CD14-positive monocyte (primary cell): ENCODE measurements at regions not wholly inside any gene's neighbourhood (a gene's known extent, or its start where the extent isn't known, plus 50 kb on each side); places are given as distances from the start of the nearest gene placed in this dataset.
"Not testable (repeated sequence)": the region's sequence is repeated elsewhere in the genome, so short reads cannot be mapped to it uniquely, and the experiment has no call there.

Experiments used
- DNase-seq, 3 donors: peaks; one replicate each; pipeline ENCODE4 v3.0.0-alpha.2; 2011 to 2022
- H2AFZ ChIP-seq: 2 replicates; pipeline ENCODE4 v1.6.0; 2012; ENCODE audit warnings: mild to moderate bottlenecking, low read depth, low read length, inconsistent platforms; ENCODE audit not compliant: insufficient read depth, poor library complexity, severe bottlenecking
- H3K27ac ChIP-seq, 2 donors: 1 replicate in 1 of 2; 2 replicates in 1 of 2; pipeline ENCODE4 v1.5.1; 2012 to 2013; ENCODE audit warnings: low read length in 2 of 2, control low read depth in 1 of 2, inconsistent platforms in 1 of 2, low read depth in 1 of 2, mild to moderate bottlenecking in 1 of 2
- H3K27me3 ChIP-seq, 2 donors: one replicate each; pipeline versions ENCODE4 v1.6.0 to v1.6.1; 2011 to 2013; ENCODE audit warnings: low read length in 2 of 2; ENCODE audit not compliant: control insufficient read depth in 2 of 2, insufficient read depth in 2 of 2
- H3K36me3 ChIP-seq, 2 donors: replicated peaks in 1 of 2; 1 replicate in 1 of 2; 2 replicates in 1 of 2; pipeline versions ENCODE4 v1.5.1 to v1.6.1; 2012 to 2013; ENCODE audit warnings: low read length in 2 of 2, control low read depth in 1 of 2, inconsistent platforms in 1 of 2, mild to moderate bottlenecking in 1 of 2; ENCODE audit not compliant: insufficient read depth in 2 of 2, control insufficient read depth in 1 of 2
- H3K4me1 ChIP-seq, 2 donors: 1 replicate in 1 of 2; 2 replicates in 1 of 2; pipeline versions ENCODE4 v1.5.1 to v1.6.1; 2012 to 2013; ENCODE audit warnings: low read length in 2 of 2, control low read depth in 1 of 2, inconsistent platforms in 1 of 2, mild to moderate bottlenecking in 1 of 2, moderate library complexity in 1 of 2; ENCODE audit not compliant: insufficient read depth in 2 of 2, control insufficient read depth in 1 of 2
- H3K4me2 ChIP-seq: replicated peaks from 2 replicates; pipeline ENCODE3; 2012; ENCODE audit warnings: low read length, moderate library complexity, mild to moderate bottlenecking; ENCODE audit not compliant: poor library complexity, severe bottlenecking; ENCODE audit errors: extremely low read depth
- H3K4me3 ChIP-seq, 3 experiments: fragments of 200-600 bp in 1 of 3; sonication (generic) in 1 of 3; replicated peaks in 1 of 3; 1 replicate in 2 of 3; 2 replicates in 1 of 3; pipeline ENCODE4 v1.5.1; 2011 to 2013; ENCODE audit warnings: low read length in 3 of 3, mild to moderate bottlenecking in 3 of 3, control low read depth in 2 of 3, low read depth in 2 of 3, inconsistent platforms in 1 of 3, moderate library complexity in 1 of 3
- H3K79me2 ChIP-seq: 2 replicates; pipeline ENCODE4 v1.6.0; 2012; ENCODE audit warnings: mild to moderate bottlenecking, control low read depth, inconsistent platforms, low read length, moderate library complexity; ENCODE audit not compliant: insufficient read depth
- H3K9ac ChIP-seq: 2 replicates; pipeline ENCODE4 v1.6.0; 2017; ENCODE audit warnings: low read length, mild to moderate bottlenecking; ENCODE audit not compliant: insufficient read depth, poor library complexity, severe bottlenecking
- H3K9me3 ChIP-seq, 2 donors: replicated peaks in 1 of 2; 1 replicate in 1 of 2; 2 replicates in 1 of 2; pipeline versions ENCODE4 v1.5.1 to v1.6.1; 2012 to 2013; ENCODE audit warnings: low read length in 2 of 2, control low read depth in 1 of 2; ENCODE audit not compliant: control insufficient read depth in 1 of 2, insufficient read depth in 1 of 2
- H4K20me1 ChIP-seq: 2 replicates; pipeline ENCODE4 v1.6.0; 2012; ENCODE audit warnings: mild to moderate bottlenecking, low read length, control low read depth, moderate library complexity; ENCODE audit not compliant: insufficient read depth
- H3K27ac Mint-ChIP-seq, 7 donors: one replicate each; pipeline ENCODE4 v1.8.0; 2020; ENCODE audit warnings: mild to moderate bottlenecking in 7 of 7, mixed read lengths in 7 of 7, moderate library complexity in 6 of 7, inconsistent platforms in 2 of 7
- H3K27me3 Mint-ChIP-seq, 3 donors: one replicate each; pipeline ENCODE4 v1.8.0; 2021 to 2022; ENCODE audit warnings: low read depth in 3 of 3, mild to moderate bottlenecking in 3 of 3, mixed read lengths in 3 of 3, moderate library complexity in 3 of 3, inconsistent platforms in 1 of 3
- H3K36me3 Mint-ChIP-seq, 2 donors: one replicate each; pipeline ENCODE4 v1.8.0; 2020; ENCODE audit warnings: mixed read lengths in 2 of 2, inconsistent platforms in 1 of 2, mild to moderate bottlenecking in 1 of 2
- H3K4me1 Mint-ChIP-seq: one replicate; pipeline ENCODE4 v1.8.0; 2020; ENCODE audit warnings: mild to moderate bottlenecking, mixed read lengths
- H3K4me3 Mint-ChIP-seq, 2 donors: one replicate each; pipeline ENCODE4 v1.8.0; 2020; ENCODE audit warnings: mild to moderate bottlenecking in 2 of 2, mixed read lengths in 2 of 2, moderate library complexity in 1 of 2
- H3K9me3 Mint-ChIP-seq, 7 donors: one replicate each; pipeline ENCODE4 v1.8.0; 2020 to 2022; ENCODE audit warnings: mixed read lengths in 7 of 7, mild to moderate bottlenecking in 6 of 7, moderate library complexity in 6 of 7, inconsistent platforms in 2 of 7
- WGBS: methylation state at CpG from one replicate; pipeline ENCODE4 v1.1.5; 2013; ENCODE audit warnings: missing lambda C conversion rate; ENCODE audit not compliant: insufficient coverage; 5-methylcytosine and 5-hydroxymethylcytosine counted together
- intact Hi-C, 2 donors: fragments of 100-400 bp; cut with micrococcal nuclease; formaldehyde crosslinking; loops; one replicate each; pipeline versions ENCODE4 v1.15.0 to v1.15.1; 2023
- TF ChIP-seq, protein P1 (sequence below): fragments of 200-600 bp; IDR thresholded peaks from one replicate; pipeline ENCODE4 v1.8.0; 2022; ENCODE audit warnings: antibody characterized with exemption, mild to moderate bottlenecking

DNA sequence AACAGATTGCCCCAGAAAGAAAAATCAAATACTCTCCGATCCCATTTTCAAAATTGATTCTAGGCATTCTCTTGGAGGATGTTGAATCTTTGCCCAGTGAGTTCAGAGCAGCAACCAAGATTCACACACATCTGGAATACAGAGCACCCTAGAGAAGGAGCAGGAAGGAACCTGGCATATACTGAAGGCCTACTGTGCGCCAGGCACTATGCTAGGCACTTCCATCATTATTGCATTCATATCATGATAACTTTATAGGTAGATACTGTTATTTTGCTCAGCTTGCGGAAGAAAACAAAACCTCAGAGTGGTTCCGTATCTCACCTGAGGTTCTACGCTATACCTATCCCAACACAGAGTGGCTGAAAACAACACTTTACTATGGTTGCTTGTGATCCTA lies 160.3 kb upstream of the SERTAD2 start:
- TF ChIP-seq, protein P1, sequence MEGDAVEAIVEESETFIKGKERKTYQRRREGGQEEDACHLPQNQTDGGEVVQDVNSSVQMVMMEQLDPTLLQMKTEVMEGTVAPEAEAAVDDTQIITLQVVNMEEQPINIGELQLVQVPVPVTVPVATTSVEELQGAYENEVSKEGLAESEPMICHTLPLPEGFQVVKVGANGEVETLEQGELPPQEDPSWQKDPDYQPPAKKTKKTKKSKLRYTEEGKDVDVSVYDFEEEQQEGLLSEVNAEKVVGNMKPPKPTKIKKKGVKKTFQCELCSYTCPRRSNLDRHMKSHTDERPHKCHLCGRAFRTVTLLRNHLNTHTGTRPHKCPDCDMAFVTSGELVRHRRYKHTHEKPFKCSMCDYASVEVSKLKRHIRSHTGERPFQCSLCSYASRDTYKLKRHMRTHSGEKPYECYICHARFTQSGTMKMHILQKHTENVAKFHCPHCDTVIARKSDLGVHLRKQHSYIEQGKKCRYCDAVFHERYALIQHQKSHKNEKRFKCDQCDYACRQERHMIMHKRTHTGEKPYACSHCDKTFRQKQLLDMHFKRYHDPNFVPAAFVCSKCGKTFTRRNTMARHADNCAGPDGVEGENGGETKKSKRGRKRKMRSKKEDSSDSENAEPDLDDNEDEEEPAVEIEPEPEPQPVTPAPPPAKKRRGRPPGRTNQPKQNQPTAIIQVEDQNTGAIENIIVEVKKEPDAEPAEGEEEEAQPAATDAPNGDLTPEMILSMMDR = no peak
- intact Hi-C loops = loop anchor here in 1 of 2 donors (5.0 kb wide), 1 partner anchor 42 kb away; no protein-coding TSS in a partner anchor
- Mint-ChIP-seq H3K36me3 (no peaks in the 10 kb centered on the region), H3K4me3 (no peak overlapping the region), H3K27me3 (peaks cover 0 to 4% (median 4%) of the 10 kb centered on the region in 3 donors), H3K27ac (no peak overlapping the region), H3K4me1 (peaks cover 16% of the 10 kb centered on the region), H3K9me3 (peaks cover 0 to 2% (median 0%) of the 10 kb centered on the region in 7 donors)
- Histone ChIP-seq H3K4me3 (no peak overlapping the region), H2AFZ (no peak overlapping the region), H3K4me2 (no peak overlapping the region), H3K79me2 (no peaks in the 10 kb centered on the region), H4K20me1 (no peaks in the 10 kb centered on the region), H3K27ac (no peak overlapping the region), H3K4me1 (peaks cover 6 to 16% of the 10 kb centered on the region in 2 donors), H3K9me3 (no peaks in the 10 kb centered on the region), H3K9ac (no peak overlapping the region), H3K27me3 (no peaks in the 10 kb centered on the region), H3K36me3 (no peaks in the 10 kb centered on the region)
- no peak for DNase-seq
- WGBS = 100% methylated on average over 1 of the region's 5 CpGs

DNA sequence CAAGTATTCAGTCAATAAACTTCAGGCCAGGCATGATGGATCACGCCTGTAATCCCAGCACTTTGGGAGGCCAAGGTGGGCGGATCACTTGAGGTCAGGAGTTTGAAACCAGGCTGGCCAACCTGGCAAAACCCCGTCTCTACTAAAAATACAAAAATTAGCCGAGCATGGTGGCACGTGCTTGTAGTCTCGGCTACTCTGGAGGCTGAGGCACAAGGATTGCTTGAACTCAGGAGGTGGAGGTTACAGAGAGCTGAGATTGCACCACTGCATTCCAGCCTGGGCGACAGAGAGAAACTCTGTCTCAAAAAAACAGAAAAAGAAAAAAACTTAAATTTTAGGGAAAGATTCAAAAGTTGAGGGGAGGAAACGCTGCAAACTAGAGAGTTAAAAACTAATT lies 162.8 kb upstream of the SERTAD2 start:
- DNase-seq, H3K9ac ChIP-seq, H4K20me1 ChIP-seq, H3K36me3 ChIP-seq, H3K9me3 Mint-ChIP-seq, H3K4me2 ChIP-seq, H3K4me3 Mint-ChIP-seq, H3K27me3 ChIP-seq, H3K79me2 ChIP-seq, H3K9me3 ChIP-seq, H3K27me3 Mint-ChIP-seq, H3K27ac Mint-ChIP-seq, H3K27ac ChIP-seq, H2AFZ ChIP-seq, H3K4me3 ChIP-seq, H3K36me3 Mint-ChIP-seq, intact Hi-C loops: not testable (repeated sequence)
- 95% methylated on average over 2 of the region's 8 CpGs for WGBS
- peaks cover 17 to 30% of the 10 kb centered on the region in 2 donors for H3K4me1 ChIP-seq
- H3K4me1 Mint-ChIP-seq = peaks cover 33% of the 10 kb centered on the region
